ENCODE measurements at regions not wholly inside any gene's neighbourhood (a gene's known extent, or its start where the extent isn't known, plus 50 kb on each side); places are given as distances from the start of the nearest gene placed in this dataset.

DNA sequence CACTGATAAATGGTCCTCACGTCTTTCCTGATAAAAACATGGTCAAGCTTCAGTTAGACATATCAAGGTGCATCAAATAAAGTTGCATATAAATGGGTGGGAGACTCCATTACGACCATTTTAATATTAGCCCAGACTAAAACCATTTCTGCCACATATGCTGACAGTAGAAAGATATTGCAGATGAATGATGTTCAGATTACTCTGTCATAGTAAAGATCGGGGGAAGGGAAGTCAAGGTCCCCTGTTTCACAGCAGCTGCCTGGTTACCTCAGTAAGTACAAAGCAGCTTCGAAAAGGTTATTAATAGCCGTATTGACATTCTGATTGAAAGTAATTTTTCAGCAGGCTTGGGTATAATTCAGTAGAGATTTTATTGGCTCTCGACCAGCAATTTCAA, 927.7 kb upstream of the CDH2 start:
- no peak for TF ChIP-seq POLR2A (IDR thresholded peaks at IDR 0.05)
- TF ChIP-seq, protein P1, sequence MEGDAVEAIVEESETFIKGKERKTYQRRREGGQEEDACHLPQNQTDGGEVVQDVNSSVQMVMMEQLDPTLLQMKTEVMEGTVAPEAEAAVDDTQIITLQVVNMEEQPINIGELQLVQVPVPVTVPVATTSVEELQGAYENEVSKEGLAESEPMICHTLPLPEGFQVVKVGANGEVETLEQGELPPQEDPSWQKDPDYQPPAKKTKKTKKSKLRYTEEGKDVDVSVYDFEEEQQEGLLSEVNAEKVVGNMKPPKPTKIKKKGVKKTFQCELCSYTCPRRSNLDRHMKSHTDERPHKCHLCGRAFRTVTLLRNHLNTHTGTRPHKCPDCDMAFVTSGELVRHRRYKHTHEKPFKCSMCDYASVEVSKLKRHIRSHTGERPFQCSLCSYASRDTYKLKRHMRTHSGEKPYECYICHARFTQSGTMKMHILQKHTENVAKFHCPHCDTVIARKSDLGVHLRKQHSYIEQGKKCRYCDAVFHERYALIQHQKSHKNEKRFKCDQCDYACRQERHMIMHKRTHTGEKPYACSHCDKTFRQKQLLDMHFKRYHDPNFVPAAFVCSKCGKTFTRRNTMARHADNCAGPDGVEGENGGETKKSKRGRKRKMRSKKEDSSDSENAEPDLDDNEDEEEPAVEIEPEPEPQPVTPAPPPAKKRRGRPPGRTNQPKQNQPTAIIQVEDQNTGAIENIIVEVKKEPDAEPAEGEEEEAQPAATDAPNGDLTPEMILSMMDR (IDR thresholded peaks at IDR 0.05) = no peak

All from heart left ventricle (tissue), 13 donors.